HEK293T (cell line): ENCODE measurements at regions not wholly inside any gene's neighbourhood (a gene's known extent, or its start where the extent isn't known, plus 50 kb on each side); places are given as distances from the start of the nearest gene placed in this dataset.

ENCODE experiments used
- CTCF ChIA-PET: fragments of 350-600 bp; formaldehyde crosslinking; extraction: SDS; loops from one replicate; lab custom pipeline; 2021; ENCODE audit warnings: antibody characterized with exemption, inconsistent platforms; lab: Yijun Ruan, JAX
- POLR2A ChIA-PET: fragments of 350-600 bp; formaldehyde crosslinking; extraction: SDS; loops from one replicate; lab custom pipeline; 2020; ENCODE audit warnings: antibody characterized with exemption, inconsistent platforms; lab: Yijun Ruan, JAX
- DNase-seq: peaks from one replicate; pipeline ENCODE4 v3.0.0; 2012; ENCODE audit warnings: mixed read lengths; ENCODE audit errors: extremely low spot score
- ARNT ChIP-seq: fragments of 450-650 bp; IDR thresholded peaks from 2 replicates; pipeline ENCODE4 v1.6.1; 2017; ENCODE audit warnings: mild to moderate bottlenecking
- BHLHE40 ChIP-seq: fragments of 450-650 bp; IDR thresholded peaks from 2 replicates; pipeline ENCODE4 v1.6.1; 2016; ENCODE audit warnings: mild to moderate bottlenecking, moderate library complexity, borderline replicate concordance
- CTBP1 ChIP-seq: fragments of 450-650 bp; IDR thresholded peaks from 2 replicates; pipeline ENCODE4 v1.6.1; 2016; ENCODE audit warnings: borderline replicate concordance
- ELF4 ChIP-seq: fragments of 450-650 bp; IDR thresholded peaks from 2 replicates; pipeline ENCODE4 v1.6.1; 2017; ENCODE audit warnings: antibody characterized with exemption
- FOXA1 ChIP-seq: fragments of 450-650 bp; IDR thresholded peaks from 2 replicates; pipeline ENCODE4 v1.6.1; 2016; ENCODE audit warnings: mild to moderate bottlenecking
- FOXK2 ChIP-seq: fragments of 450-650 bp; IDR thresholded peaks from 2 replicates; pipeline ENCODE4 v1.6.1; 2016; ENCODE audit warnings: mild to moderate bottlenecking
- FOXM1 ChIP-seq: fragments of 450-650 bp; IDR thresholded peaks from 2 replicates; pipeline ENCODE4 v1.6.1; 2017; ENCODE audit warnings: mild to moderate bottlenecking, borderline replicate concordance
- HDGF ChIP-seq: fragments of 450-650 bp; IDR thresholded peaks from 2 replicates; pipeline ENCODE4 v1.6.1; 2017; ENCODE audit warnings: antibody characterized with exemption, borderline replicate concordance
- L3MBTL2 ChIP-seq: fragments of 450-650 bp; conservative IDR thresholded peaks from 2 replicates; pipeline ENCODE4 v1.6.1; 2016; ENCODE audit warnings: mild to moderate bottlenecking
- LEF1 ChIP-seq: fragments of 450-650 bp; IDR thresholded peaks from 2 replicates; pipeline ENCODE4 v1.6.1; 2017; ENCODE audit warnings: mild to moderate bottlenecking, borderline replicate concordance
- NFRKB ChIP-seq: fragments of 450-650 bp; IDR thresholded peaks from 2 replicates; pipeline ENCODE4 v1.6.1; 2016; ENCODE audit warnings: mild to moderate bottlenecking, moderate library complexity
- SP1 ChIP-seq: fragments of 450-650 bp; IDR thresholded peaks from 2 replicates; pipeline ENCODE4 v1.6.1; 2017
- SUZ12 ChIP-seq: fragments of 450-650 bp; IDR thresholded peaks from 2 replicates; pipeline ENCODE4 v1.6.1; 2016; ENCODE audit warnings: mild to moderate bottlenecking
- TARDBP ChIP-seq: fragments of 450-650 bp; IDR thresholded peaks from 2 replicates; pipeline ENCODE4 v1.6.1; 2016
- ZNF384 ChIP-seq: fragments of 450-650 bp; IDR thresholded peaks from 2 replicates; pipeline ENCODE4 v1.6.1; 2016
- TF ChIP-seq, protein P1 (sequence below): fragments of 450-650 bp; IDR thresholded peaks from 2 replicates; pipeline ENCODE4 v1.6.1; 2016

GRCh38 chr13:50123862-50124535, 108.8 kb downstream of the KCNRG start:
- peak; percentile 82 for DNase-seq

DNA sequence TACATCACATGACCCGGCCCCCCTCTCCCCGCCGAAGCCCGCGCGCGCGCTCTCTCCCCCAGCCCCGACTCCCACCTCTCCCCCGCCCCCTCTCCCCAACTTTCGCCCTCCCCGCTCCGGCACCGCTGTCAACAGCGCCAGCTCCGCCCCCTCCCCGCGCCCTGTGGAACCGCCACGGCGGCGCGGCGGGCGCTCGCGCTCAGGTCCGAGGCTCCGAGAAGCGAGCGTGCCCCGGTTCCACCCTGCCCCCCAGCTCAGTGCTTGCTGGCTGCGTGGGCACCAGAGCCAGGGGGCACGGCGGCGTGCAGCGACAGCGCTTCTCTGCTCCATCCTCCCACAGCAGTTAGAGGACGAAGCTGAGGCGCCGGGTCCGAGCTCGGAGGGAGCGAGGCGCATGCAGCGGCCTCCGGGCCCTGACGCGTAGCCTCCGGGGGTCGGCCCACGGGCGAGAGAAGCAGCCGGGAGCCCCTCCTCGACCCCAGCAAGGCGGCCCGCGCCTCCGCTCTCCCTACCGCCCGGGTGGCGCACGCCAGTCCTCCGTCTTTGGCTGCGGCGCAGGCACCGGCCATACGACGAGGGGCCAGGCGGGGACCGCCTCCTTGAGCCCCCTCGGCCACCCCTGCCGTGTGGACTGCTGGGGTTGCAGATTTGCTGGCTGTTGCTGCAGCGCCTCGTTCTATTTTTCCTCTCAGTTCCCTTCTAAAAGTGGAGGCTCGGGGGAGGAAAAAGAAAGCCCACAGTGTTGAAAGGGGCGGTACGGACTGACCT, 109.5 kb downstream of the KCNRG start:
- ChIA-PET POLR2A (interaction anchor here (0.6 to 3.8 kb wide), 32 partner anchors 9 to 388 kb away, joined by 3 to 39 read pairs (median 4); partner anchors contain the start of genes KPNA3 and TRIM13), CTCF (no interaction called here)
- peak; percentile 43 for DNase-seq

More at GRCh38 chr13:50123862-50124535, 108.8 kb downstream of the KCNRG start:
- peak; percentile 29; the same call in 1 of the 2 replicates for TF ChIP-seq ELF4
- TF ChIP-seq L3MBTL2, result 0 out of 2 replicates have a peak, but pooled peaks have one; percentile 27
- TF ChIP-seq FOXK2, result no peak
- TF ChIP-seq FOXM1, result peak; percentile 25; the same call in 1 of the 2 replicates
- ChIA-PET CTCF (interaction anchor here (0.6 kb wide), 1 partner anchor 127 kb away, joined by 3 read pairs; no protein-coding TSS in a partner anchor), POLR2A (interaction anchor here (0.6 to 3.8 kb wide), 25 partner anchors 9 to 389 kb away, joined by 3 to 39 read pairs (median 4); partner anchors contain the start of genes KPNA3 and TRIM13)

DNA sequence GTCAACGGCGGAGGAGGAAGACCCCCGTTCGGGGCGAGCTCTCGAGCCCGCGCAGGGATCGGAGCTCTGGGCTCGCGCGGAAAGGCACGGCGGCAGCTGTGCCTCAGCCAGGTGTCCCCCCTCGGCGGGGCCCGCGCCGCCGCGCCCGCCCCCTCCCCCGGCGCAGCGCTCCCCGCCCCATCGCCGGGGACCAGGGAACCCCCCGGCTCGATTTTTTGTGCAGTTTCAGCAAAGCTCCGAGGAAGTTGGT, 110.0 kb downstream of the KCNRG start:
- POLR2A ChIA-PET, result interaction anchor here (0.6 to 3.8 kb wide), 23 partner anchors 9 to 388 kb away, joined by 3 to 39 read pairs (median 6); partner anchors contain the start of gene TRIM13
- CTCF ChIA-PET, result no interaction called here
- DNase-seq, result peak; percentile 31
- TF ChIP-seq FOXA1, result no peak
- no peak for TF ChIP-seq ARNT
- TF ChIP-seq ZNF384, result no peak
- TF ChIP-seq CTBP1, result no peak
- TF ChIP-seq LEF1, result no peak
- TF ChIP-seq L3MBTL2, result no peak
- TF ChIP-seq, protein P1, sequence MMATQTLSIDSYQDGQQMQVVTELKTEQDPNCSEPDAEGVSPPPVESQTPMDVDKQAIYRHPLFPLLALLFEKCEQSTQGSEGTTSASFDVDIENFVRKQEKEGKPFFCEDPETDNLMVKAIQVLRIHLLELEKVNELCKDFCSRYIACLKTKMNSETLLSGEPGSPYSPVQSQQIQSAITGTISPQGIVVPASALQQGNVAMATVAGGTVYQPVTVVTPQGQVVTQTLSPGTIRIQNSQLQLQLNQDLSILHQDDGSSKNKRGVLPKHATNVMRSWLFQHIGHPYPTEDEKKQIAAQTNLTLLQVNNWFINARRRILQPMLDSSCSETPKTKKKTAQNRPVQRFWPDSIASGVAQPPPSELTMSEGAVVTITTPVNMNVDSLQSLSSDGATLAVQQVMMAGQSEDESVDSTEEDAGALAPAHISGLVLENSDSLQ, result no peak
- no peak for TF ChIP-seq TARDBP
- no peak for TF ChIP-seq SUZ12
- no peak for TF ChIP-seq HDGF
- no peak for TF ChIP-seq ELF4
- TF ChIP-seq SP1, result no peak
- no peak for TF ChIP-seq NFRKB
- TF ChIP-seq FOXM1, result no peak
- no peak for TF ChIP-seq FOXK2
- no peak for TF ChIP-seq BHLHE40

More for the DNA sequence above, 109.5 kb downstream of the KCNRG start:
- TF ChIP-seq HDGF, result no peak
- TF ChIP-seq L3MBTL2, result peak; percentile 48
- TF ChIP-seq NFRKB, result no peak
- TF ChIP-seq TARDBP, result peak; percentile 34; the same call in 1 of the 2 replicates
- no peak; the same call in 1 of the 2 replicates for TF ChIP-seq FOXM1
- TF ChIP-seq BHLHE40, result no peak

GRCh38 chr13:50125554-50126262, 110.5 kb downstream of the KCNRG start:
- POLR2A ChIA-PET, result interaction anchor here (0.6 to 3.8 kb wide), 32 partner anchors 9 to 403 kb away, joined by 3 to 39 read pairs (median 4); no protein-coding TSS in a partner anchor
- CTCF ChIA-PET, result interaction anchor here (0.6 to 1.1 kb wide), 2 partner anchors 41 to 48 kb away, joined by 3 read pairs; no protein-coding TSS in a partner anchor
- TF ChIP-seq L3MBTL2, result peak; percentile 91
- TF ChIP-seq TARDBP, result no peak
- peak; percentile 72 for DNase-seq

DNA sequence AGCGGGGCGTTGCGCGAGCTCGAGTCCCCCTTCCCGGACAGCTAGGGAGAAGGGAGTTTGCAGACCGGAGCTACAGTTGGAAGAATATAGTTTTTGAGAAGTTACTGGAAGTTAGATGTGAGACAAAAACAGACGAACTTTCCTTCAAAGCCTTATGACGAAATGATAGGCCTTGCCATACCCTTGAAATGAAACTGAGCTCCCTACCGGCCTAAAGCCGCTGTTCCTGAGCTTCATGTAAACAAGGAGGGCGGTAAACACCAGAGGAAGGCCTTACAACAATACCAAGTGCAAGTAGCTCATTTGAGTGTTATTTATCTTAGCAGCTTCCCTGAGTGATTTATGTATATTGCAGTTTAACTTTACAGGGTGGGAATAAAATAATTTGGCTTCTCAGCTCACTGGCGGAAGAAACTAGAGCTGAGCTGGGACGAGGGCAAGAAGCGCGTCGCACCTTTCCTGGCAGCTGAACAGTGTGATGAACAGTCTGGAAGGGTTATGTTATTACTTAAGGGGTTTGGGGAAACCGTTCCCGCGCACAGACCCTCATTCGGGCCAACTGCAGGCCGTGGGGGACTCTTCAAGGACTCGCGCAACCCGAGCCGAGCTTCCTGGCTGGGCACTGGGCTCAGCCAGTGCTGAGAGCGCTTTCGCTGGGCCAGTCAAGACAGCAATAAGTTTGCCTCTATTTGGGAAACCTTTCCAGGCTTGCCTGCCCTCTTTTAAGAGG, 111.2 kb downstream of the KCNRG start:
- POLR2A ChIA-PET, result interaction anchor here (0.6 to 3.8 kb wide), 27 partner anchors 9 to 403 kb away, joined by 3 to 39 read pairs (median 4); partner anchors contain the start of gene TRIM13
- no peak for DNase-seq
- TF ChIP-seq HDGF, result no peak
- TF ChIP-seq, protein P1, result peak; percentile 79
- TF ChIP-seq L3MBTL2, result peak; percentile 60
- TF ChIP-seq ARNT, result no peak
- CTCF ChIA-PET, result interaction anchor here (0.6 to 1.1 kb wide), 3 partner anchors 10 to 49 kb away, joined by 3 read pairs; no protein-coding TSS in a partner anchor
